ENCODE measurements at regions not wholly inside any gene's neighbourhood (a gene's known extent, or its start where the extent isn't known, plus 50 kb on each side); places are given as distances from the start of the nearest gene placed in this dataset.

DNA sequence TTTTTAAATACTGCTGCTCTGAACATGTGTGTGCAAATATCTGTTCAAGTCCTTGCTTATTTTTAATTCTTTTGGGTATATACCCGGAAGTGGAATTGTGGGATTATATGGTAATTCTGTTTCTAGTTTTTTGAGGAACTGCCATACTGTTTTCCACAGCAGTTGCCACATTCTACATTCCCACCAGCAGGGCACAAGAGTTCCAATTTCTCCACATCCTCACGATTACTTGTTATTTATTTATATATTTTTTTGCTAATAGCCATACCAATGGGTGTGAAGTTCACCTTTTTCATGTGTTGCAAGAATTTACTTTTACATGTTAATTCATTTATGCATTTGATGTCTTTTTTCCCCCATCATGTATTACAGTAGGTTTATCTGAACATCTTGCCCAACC lies 79.6 kb upstream of the CXCL12 start:
- Histone ChIP-seq H3K27ac (ENCODE audit: low read length) (no peak overlapping the region), H3K4me1 (ENCODE audit: control insufficient read depth in 1 of 2, insufficient read depth in 2 of 2, low read length in 2 of 2) (peaks cover 0 to 5% of the 10 kb centered on the region in 2 donors), H3K9me3 (ENCODE audit: control insufficient read depth in 1 of 2, low read length in 2 of 2) (no peaks in the 10 kb centered on the region), H3K36me3 (ENCODE audit: control insufficient read depth in 1 of 2, insufficient read depth in 2 of 2, low read length in 2 of 2) (no peaks in the 10 kb centered on the region), H3K27me3 (ENCODE audit: low read depth, low read length) (no peaks in the 10 kb centered on the region), H3K4me3 (ENCODE audit: low read depth in 1 of 2, low read length in 2 of 2) (no peak overlapping the region)

DNA sequence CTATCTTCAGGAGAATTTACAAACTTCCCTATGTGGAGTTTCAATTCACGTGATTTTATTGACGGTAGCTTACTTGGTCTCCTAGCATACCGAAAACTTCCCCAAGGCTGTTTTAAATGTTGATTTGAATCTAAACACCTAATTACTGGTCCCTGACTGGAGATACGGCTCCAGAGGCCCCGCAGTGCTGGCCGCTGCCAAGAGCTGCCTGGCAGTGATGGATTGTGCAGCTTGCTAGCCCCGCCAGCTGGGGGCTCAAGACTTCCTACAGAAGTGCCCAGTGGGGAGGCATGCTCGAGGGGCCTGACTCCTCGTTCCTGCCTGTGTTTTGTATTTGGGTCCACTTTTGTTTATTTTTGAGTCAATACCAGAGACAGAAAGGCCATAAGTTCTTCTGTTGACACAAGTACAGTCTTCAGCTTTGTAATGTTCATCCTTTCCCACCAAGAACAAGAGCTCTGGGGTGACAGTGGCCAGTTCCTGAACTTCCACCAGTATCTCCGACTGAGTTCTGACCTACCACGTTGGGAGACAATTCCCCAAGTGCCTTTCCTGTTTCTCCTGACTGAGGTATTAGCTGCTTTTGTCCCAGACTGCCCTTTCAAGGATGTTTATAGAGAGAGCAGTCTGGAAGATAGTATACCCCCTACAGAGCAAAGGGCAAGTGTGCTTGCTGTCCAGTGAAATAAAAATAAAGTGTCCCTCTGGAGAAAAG lies 80.7 kb upstream of the CXCL12 start:
- H3K9me3 ChIP-seq (ENCODE audit: control insufficient read depth in 1 of 2, low read length in 2 of 2), result no peaks in the 10 kb centered on the region
- H3K27me3 ChIP-seq (ENCODE audit: low read depth, low read length), result no peaks in the 10 kb centered on the region
- no peak overlapping the region for H3K27ac ChIP-seq (ENCODE audit: low read length)
- no peaks in the 10 kb centered on the region for H3K36me3 ChIP-seq (ENCODE audit: control insufficient read depth in 1 of 2, insufficient read depth in 2 of 2, low read length in 2 of 2)
- peaks cover 0 to 5% of the 10 kb centered on the region in 2 donors for H3K4me1 ChIP-seq (ENCODE audit: control insufficient read depth in 1 of 2, insufficient read depth in 2 of 2, low read length in 2 of 2)
- H3K4me3 ChIP-seq (ENCODE audit: low read depth in 1 of 2, low read length in 2 of 2), result no peak overlapping the region

DNA sequence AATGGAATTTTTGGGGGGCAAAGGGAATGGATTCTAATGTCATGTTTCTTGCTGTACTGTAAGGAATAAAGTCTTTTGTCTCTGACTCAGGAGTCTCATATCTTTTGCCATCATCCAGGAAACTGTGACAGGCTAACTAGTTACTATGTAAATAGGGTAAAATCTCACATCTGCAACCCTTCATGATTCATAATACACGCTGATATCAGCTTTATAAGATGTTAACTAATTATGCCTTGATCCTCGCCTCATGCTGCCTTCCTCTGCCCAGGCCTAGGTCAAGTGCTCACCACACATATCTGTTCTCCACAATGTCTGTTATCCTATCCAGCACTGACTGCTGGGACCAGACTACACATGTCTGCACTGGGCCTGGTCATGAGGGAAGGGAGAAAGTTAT lies 81.3 kb upstream of the CXCL12 start:
- no peaks in the 10 kb centered on the region for H3K9me3 ChIP-seq (ENCODE audit: control insufficient read depth in 1 of 2, low read length in 2 of 2)
- H3K27ac ChIP-seq (ENCODE audit: low read length), result no peak overlapping the region
- peaks cover 0 to 5% of the 10 kb centered on the region in 2 donors for H3K4me1 ChIP-seq (ENCODE audit: control insufficient read depth in 1 of 2, insufficient read depth in 2 of 2, low read length in 2 of 2)
- no peaks in the 10 kb centered on the region for H3K36me3 ChIP-seq (ENCODE audit: control insufficient read depth in 1 of 2, insufficient read depth in 2 of 2, low read length in 2 of 2)
- H3K27me3 ChIP-seq (ENCODE audit: low read depth, low read length), result no peaks in the 10 kb centered on the region
- no peak overlapping the region for H3K4me3 ChIP-seq (ENCODE audit: low read depth in 1 of 2, low read length in 2 of 2)

DNA sequence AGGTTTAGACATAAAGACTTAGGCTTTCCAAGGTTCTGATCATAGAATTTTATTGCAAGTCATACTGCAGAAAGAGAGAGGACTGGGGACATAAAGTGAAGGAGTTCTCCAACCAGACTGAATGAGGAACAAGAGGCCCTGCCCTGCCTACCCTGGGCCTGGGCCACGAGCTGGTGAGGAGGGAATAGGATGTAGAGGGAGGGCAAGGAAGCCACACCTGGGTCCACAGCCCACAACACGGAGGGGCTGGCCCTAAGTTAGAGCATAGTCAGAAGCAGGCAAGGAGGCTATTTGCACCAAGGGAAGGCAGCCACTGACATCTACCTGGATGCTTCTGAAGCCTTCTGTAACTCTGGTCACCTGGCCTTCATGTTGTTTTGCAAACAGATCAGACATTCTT lies 82.2 kb upstream of the CXCL12 start:
- no peak overlapping the region for H3K4me3 ChIP-seq (ENCODE audit: low read depth in 1 of 2, low read length in 2 of 2)
- H3K27ac ChIP-seq (ENCODE audit: low read length), result no peak overlapping the region
- H3K27me3 ChIP-seq (ENCODE audit: low read depth, low read length), result no peaks in the 10 kb centered on the region
- H3K9me3 ChIP-seq (ENCODE audit: control insufficient read depth in 1 of 2, low read length in 2 of 2), result no peaks in the 10 kb centered on the region
- H3K4me1 ChIP-seq (ENCODE audit: control insufficient read depth in 1 of 2, insufficient read depth in 2 of 2, low read length in 2 of 2), result peaks cover 0 to 5% of the 10 kb centered on the region in 2 donors
- H3K36me3 ChIP-seq (ENCODE audit: control insufficient read depth in 1 of 2, insufficient read depth in 2 of 2, low read length in 2 of 2), result no peaks in the 10 kb centered on the region

DNA sequence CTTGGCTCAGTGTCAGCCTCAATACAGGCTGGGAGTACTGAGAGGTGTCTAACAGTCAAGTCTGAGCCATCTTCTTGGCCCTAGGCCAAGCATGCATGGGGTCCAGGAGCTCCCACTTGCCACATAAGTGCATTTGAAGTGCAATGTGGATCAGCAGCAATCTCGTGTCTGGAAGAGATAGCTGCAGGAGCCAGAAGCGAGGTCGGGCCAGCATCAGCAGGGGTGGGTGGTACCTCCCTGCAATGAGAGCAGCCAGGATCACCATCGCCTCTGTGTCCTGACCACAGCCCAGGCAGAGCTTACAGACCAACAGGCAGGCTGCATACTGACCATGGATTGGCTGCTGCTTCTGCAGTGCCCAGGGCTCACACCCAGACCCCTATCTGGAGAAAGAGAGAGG lies 83.0 kb upstream of the CXCL12 start:
- Histone ChIP-seq H3K27ac (ENCODE audit: low read length) (no peak overlapping the region), H3K9me3 (ENCODE audit: control insufficient read depth in 1 of 2, low read length in 2 of 2) (no peaks in the 10 kb centered on the region), H3K27me3 (ENCODE audit: low read depth, low read length) (no peaks in the 10 kb centered on the region), H3K4me1 (ENCODE audit: control insufficient read depth in 1 of 2, insufficient read depth in 2 of 2, low read length in 2 of 2) (peaks cover 0 to 5% of the 10 kb centered on the region in 2 donors), H3K36me3 (ENCODE audit: control insufficient read depth in 1 of 2, insufficient read depth in 2 of 2, low read length in 2 of 2) (no peaks in the 10 kb centered on the region), H3K4me3 (ENCODE audit: low read depth in 1 of 2, low read length in 2 of 2) (no peak overlapping the region)

DNA sequence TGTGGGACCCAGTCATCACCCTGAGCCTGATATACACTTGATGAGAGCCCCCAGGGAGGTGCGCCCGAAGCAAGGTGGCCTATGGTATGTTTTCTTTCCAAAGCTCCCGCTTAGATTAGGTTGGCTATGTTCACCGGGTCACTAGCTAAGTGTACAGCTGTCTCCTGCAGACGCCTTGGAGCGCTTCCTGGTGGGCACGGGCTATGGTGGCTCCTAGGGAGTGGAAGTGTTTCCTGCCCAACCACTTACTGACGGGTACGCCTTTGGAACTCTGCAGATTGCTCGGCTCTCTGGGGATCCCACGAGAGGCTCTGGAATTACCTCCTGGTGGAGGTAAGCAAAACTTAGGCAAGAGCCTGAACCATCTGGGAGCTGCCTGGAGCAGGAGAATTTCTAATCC lies 83.6 kb upstream of the CXCL12 start:
- H3K9me3 ChIP-seq (ENCODE audit: control insufficient read depth in 1 of 2, low read length in 2 of 2), result no peaks in the 10 kb centered on the region
- no peak overlapping the region for H3K4me3 ChIP-seq (ENCODE audit: low read depth in 1 of 2, low read length in 2 of 2)
- H3K4me1 ChIP-seq (ENCODE audit: control insufficient read depth in 1 of 2, insufficient read depth in 2 of 2, low read length in 2 of 2), result peaks cover 0 to 3% of the 10 kb centered on the region in 2 donors
- no peak overlapping the region for H3K27ac ChIP-seq (ENCODE audit: low read length)
- H3K27me3 ChIP-seq (ENCODE audit: low read depth, low read length), result no peaks in the 10 kb centered on the region
- H3K36me3 ChIP-seq (ENCODE audit: control insufficient read depth in 1 of 2, insufficient read depth in 2 of 2, low read length in 2 of 2), result no peaks in the 10 kb centered on the region

DNA sequence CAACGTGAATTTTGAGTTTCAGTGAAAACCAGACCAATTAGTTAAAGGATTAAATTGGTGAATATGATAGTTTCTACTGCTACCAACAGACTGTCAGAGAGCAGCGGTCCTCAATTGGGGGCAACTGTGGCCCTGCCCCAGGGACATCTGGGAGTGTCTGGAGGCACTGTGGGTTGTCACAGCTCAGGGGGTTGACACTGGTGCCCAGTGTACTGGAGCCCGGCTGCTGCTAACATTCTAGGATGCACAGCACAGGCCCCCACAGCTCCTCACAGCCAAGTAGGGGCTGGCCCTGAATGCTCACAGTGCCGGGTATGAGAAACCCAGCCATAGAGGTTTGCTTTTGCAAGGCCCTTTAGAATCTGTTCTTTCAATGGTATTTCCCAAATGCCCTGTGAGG lies 84.1 kb upstream of the CXCL12 start:
- Histone ChIP-seq H3K27ac (ENCODE audit: low read length) (no peak overlapping the region), H3K27me3 (ENCODE audit: low read depth, low read length) (no peaks in the 10 kb centered on the region), H3K36me3 (ENCODE audit: control insufficient read depth in 1 of 2, insufficient read depth in 2 of 2, low read length in 2 of 2) (no peaks in the 10 kb centered on the region)

DNA sequence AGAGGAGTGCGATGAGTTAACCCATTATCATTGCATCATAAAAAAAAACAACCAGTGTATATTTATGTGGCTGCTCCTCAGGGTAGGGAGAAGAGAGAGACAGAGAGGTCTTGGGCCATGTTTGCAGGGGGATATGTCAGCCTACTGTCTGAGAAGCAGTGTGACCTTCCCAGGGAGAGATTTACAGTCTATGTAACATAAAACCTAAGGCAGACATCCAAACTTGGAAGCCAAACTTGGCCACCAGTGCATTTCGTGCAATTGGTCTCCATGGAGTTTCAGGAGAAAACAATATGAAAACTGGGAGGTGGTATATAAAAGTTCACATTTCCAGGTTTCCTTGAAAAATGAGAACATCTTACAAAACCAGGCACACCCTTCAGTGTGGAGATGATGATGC lies 85.9 kb upstream of the CXCL12 start:
- Histone ChIP-seq H3K27me3 (ENCODE audit: low read depth, low read length) (no peaks in the 10 kb centered on the region), H3K9me3 (ENCODE audit: control insufficient read depth in 1 of 2, low read length in 2 of 2) (no peaks in the 10 kb centered on the region), H3K36me3 (ENCODE audit: control insufficient read depth in 1 of 2, insufficient read depth in 2 of 2, low read length in 2 of 2) (no peaks in the 10 kb centered on the region), H3K4me1 (ENCODE audit: control insufficient read depth in 1 of 2, insufficient read depth in 2 of 2, low read length in 2 of 2) (no peaks in the 10 kb centered on the region), H3K4me3 (ENCODE audit: low read depth in 1 of 2, low read length in 2 of 2) (no peak overlapping the region), H3K27ac (ENCODE audit: low read length) (no peak overlapping the region)

More for the DNA sequence above, 84.1 kb upstream of the CXCL12 start:
- Histone ChIP-seq H3K4me3 (ENCODE audit: low read depth in 1 of 2, low read length in 2 of 2) (no peak overlapping the region), H3K9me3 (ENCODE audit: control insufficient read depth in 1 of 2, low read length in 2 of 2) (no peaks in the 10 kb centered on the region), H3K4me1 (ENCODE audit: control insufficient read depth in 1 of 2, insufficient read depth in 2 of 2, low read length in 2 of 2) (no peaks in the 10 kb centered on the region)

DNA sequence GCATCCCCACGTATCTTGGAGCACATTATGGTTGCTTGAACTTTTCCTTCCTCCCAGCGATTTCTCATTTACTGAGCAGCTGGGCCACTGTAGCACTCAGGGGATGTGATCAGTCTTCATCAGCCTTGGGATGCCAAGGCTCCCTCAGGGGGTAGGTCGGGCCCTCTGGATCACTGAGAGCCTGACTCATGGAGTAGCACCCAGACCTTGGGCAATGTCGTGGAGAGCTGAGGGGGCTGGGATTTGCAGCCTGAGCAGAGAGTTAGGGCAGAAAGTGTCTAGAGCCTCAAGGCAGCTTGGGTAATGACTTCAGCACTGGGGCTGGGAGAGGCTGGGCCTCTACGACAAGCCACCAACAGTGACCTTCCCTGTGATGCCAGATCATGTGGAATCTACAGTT lies 86.5 kb upstream of the CXCL12 start:
- Histone ChIP-seq H3K36me3 (ENCODE audit: control insufficient read depth in 1 of 2, insufficient read depth in 2 of 2, low read length in 2 of 2) (no peaks in the 10 kb centered on the region), H3K27me3 (ENCODE audit: low read depth, low read length) (no peaks in the 10 kb centered on the region), H3K27ac (ENCODE audit: low read length) (no peak overlapping the region), H3K4me1 (ENCODE audit: control insufficient read depth in 1 of 2, insufficient read depth in 2 of 2, low read length in 2 of 2) (no peaks in the 10 kb centered on the region), H3K4me3 (ENCODE audit: low read depth in 1 of 2, low read length in 2 of 2) (no peak overlapping the region), H3K9me3 (ENCODE audit: control insufficient read depth in 1 of 2, low read length in 2 of 2) (no peaks in the 10 kb centered on the region)

DNA sequence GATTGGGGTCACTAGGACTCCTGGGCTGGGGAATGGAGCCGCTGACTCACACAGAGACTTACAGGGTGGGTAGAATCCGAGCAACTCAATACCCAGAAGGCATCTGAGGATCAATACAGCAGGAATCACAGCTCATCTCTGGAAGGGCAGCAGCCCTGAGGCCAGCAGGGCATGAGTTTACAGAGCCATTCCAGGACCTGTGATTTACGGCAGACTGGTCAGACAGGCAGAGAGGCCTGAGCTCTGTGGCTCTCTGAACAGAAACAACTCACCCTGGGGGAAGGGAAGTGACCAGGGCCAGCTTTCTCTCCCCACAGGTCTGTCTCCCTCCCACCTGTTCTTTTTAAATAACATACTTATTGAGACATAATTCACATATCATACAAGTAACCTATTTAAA lies 88.2 kb upstream of the CXCL12 start:
- no peaks in the 10 kb centered on the region for H3K36me3 ChIP-seq (ENCODE audit: control insufficient read depth in 1 of 2, insufficient read depth in 2 of 2, low read length in 2 of 2)
- H3K27me3 ChIP-seq (ENCODE audit: low read depth, low read length), result no peaks in the 10 kb centered on the region
- H3K4me1 ChIP-seq (ENCODE audit: control insufficient read depth in 1 of 2, insufficient read depth in 2 of 2, low read length in 2 of 2), result peaks cover 0 to 5% of the 10 kb centered on the region in 2 donors
- no peak overlapping the region for H3K4me3 ChIP-seq (ENCODE audit: low read depth in 1 of 2, low read length in 2 of 2)
- H3K9me3 ChIP-seq (ENCODE audit: control insufficient read depth in 1 of 2, low read length in 2 of 2), result no peaks in the 10 kb centered on the region
- no peak overlapping the region for H3K27ac ChIP-seq (ENCODE audit: low read length)

DNA sequence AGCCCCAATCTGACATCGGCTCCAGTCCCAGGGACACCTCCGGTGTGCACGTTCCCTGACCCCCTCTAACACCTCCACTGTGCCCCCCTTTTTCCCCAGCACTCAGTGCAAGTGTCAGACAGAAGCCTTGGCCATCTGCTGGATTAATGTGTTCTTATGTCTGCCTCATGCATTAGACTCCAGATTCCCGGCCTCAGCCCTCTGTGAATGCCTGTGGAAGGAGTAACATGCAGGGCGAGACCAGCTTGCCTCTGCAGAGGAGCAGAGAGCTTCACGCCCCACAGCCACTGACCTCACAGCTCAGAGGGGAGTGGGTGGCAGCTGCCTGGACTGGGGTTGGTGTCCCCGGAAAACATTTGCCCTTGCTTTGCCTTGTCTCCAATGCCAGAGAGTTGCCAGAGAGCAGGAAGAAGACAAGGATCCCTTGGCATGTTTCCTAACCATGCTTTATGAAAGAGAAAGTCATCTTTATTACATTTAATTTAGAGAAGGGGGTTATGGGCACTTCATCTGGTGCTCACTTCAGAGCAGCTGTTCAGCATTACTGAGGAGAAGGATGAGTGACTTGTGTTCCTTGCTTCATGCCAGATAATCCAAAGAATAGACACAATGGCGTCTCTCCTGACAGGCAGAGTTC lies 91.6 kb upstream of the CXCL12 start:
- no peak overlapping the region for H3K27ac ChIP-seq (ENCODE audit: low read length)
- H3K36me3 ChIP-seq (ENCODE audit: control insufficient read depth in 1 of 2, insufficient read depth in 2 of 2, low read length in 2 of 2), result no peaks in the 10 kb centered on the region
- no peak overlapping the region for H3K4me3 ChIP-seq (ENCODE audit: low read depth in 1 of 2, low read length in 2 of 2)
- peaks cover 0 to 10% of the 10 kb centered on the region in 2 donors for H3K4me1 ChIP-seq (ENCODE audit: control insufficient read depth in 1 of 2, insufficient read depth in 2 of 2, low read length in 2 of 2)
- no peaks in the 10 kb centered on the region for H3K9me3 ChIP-seq (ENCODE audit: control insufficient read depth in 1 of 2, low read length in 2 of 2)
- no peaks in the 10 kb centered on the region for H3K27me3 ChIP-seq (ENCODE audit: low read depth, low read length)

DNA sequence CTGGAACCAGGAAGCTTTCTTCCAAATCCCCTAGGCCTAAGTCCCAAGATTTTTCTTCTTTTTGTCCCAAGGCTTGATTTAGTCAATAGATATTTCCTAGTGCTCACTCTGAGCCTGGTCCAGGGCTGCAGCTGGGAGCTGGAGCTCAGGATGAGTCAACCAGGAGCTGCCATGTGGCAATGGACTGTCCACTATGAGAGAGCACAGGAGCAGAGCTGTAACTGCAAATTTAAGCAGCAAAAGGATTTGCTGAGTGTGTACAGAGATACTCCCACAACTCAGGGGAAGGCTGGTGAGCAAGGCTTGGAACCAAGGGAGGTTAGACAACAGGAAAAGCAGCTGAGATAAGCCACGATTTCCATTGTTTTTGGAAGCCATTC lies 92.1 kb upstream of the CXCL12 start:
- Histone ChIP-seq H3K9me3 (ENCODE audit: control insufficient read depth in 1 of 2, low read length in 2 of 2) (no peaks in the 10 kb centered on the region), H3K4me3 (ENCODE audit: low read depth in 1 of 2, low read length in 2 of 2) (no peak overlapping the region), H3K27ac (ENCODE audit: low read length) (no peak overlapping the region), H3K36me3 (ENCODE audit: control insufficient read depth in 1 of 2, insufficient read depth in 2 of 2, low read length in 2 of 2) (no peaks in the 10 kb centered on the region), H3K4me1 (ENCODE audit: control insufficient read depth in 1 of 2, insufficient read depth in 2 of 2, low read length in 2 of 2) (peaks cover 0 to 10% of the 10 kb centered on the region in 2 donors), H3K27me3 (ENCODE audit: low read depth, low read length) (no peaks in the 10 kb centered on the region)
